ENCODE measurements at regions not wholly inside any gene's neighbourhood (a gene's known extent, or its start where the extent isn't known, plus 50 kb on each side); places are given as distances from the start of the nearest gene placed in this dataset.
"Not testable (repeated sequence)": the region's sequence is repeated elsewhere in the genome, so short reads cannot be mapped to it uniquely, and the experiment has no call there.

DNA sequence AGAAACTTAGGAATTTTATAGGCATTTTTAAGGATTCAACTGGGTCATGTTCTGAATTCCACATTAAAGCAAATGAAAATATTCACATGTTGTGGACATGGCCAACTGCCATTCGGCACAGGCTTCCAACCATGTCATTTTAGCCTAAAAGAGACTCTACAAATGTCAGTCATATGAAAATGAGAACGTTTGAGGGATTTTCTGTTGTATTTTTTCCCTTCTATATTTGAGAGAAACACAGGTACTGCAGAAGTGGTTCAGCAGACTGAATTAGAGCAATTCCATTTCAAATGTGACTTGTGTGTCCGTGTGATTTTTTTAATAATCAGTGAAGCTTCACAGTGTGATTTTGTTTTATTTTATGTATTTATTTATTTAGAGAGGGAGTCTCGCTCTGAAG lies 124.3 kb downstream of the TP53TG3F start:
- DNase-seq = not testable (repeated sequence)

DNA sequence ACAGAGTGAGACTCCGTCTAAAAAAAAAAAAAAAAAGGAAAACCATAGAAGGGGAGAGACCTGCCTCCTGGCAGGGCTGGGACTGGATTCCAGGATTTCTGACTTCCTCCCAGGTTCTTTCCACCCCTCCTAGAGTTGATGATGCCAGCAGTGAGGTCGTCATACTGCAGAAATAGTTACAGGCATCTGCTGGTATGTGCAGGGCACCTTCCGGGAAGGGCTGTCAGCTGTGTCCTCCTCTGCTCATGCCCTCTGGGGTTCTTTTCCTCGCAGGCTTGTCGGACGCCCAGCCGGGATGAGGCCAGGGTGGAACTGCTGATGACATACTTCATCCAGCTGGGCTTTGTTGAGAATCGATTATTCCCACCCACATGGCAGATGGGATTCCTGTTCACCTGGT lies 129.2 kb downstream of the TP53TG3F start:
- not testable (repeated sequence) for DNase-seq

GRCh38 chr16:33593344-33593743 lies 133.9 kb downstream of the TP53TG3F start:
- DNase-seq = not testable (repeated sequence)

DNA sequence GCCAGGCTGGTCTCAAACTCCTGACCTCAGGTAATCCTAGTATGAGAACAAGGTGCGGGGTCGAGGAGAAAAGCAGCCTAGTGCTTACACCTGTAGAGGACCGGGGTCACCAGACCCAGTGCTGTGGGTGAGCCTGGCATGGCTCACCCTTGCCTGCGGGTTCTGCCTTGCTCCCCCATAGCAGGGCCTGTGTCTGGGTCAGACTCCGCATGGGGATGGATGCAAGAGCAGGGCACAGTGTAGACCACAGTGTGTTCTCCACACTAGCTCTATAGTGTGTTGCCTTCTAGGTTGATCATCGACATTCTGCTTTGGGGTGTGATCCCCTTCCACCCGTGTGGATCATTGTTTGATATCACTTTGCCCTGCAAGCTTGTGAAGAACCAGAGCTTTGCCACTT lies 135.7 kb downstream of the TP53TG3F start:
- DNase-seq = not testable (repeated sequence)

DNA sequence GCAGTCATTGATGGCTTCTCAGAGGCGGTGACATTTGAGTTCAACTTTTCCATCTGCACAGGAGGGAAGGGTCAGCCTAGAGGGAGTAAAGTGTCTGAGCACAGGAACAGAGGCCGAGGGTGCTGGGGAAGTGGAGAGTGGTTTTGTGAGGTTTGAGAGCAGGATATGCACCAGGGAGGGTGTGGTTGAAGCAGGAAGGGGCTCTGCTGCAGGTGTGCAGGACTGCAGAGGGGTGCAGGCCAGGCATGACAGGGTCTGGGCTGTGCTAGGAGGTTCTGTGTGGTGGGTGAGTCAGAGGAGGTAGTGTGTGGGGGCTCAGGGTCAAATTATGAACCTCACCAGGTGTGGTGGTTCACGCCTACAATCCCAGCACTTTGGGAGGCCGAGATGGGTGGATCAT lies 141.6 kb downstream of the TP53TG3F start:
- not testable (repeated sequence) for DNase-seq

DNA sequence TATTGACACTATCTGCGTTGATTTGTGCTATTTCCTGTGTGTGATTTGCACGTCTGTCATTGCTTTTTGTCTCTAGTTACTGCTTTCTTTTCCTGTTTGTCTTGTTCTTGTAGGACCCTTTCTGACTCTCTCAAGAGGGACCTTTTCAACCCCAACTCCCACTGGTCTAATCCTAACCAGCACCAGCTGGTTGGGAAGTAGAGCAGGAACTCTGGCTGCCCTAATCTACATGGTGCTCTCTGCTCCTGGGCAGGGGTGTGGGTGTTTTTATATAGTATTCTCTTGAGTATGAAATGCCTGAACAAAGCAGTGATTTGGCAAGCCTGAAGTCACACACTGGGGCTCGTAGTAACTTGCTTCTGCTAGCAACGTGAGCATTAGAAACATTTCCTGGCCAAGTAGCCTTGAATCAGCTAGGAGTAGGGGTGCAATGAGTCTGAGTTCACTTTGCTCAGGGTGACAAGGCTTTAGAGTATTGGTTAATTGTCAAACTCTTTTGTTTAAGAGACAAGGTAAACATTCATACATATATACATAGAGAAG lies 164.2 kb downstream of the TP53TG3F start:
- DNase-seq = not testable (repeated sequence)

GRCh38 chr16:33628895-33629294 lies 169.5 kb downstream of the TP53TG3F start:
- DNase-seq = not testable (repeated sequence)

GRCh38 chr16:33631713-33632112 lies 172.3 kb downstream of the TP53TG3F start:
- not testable (repeated sequence) for DNase-seq

- not testable (repeated sequence) for DNase-seq
Observed at GRCh38 chr16:33634057-33634456, 174.6 kb downstream of the TP53TG3F start.

GRCh38 chr16:33636760-33637159 lies 177.3 kb downstream of the TP53TG3F start:
- not testable (repeated sequence) for DNase-seq

- DNase-seq = not testable (repeated sequence)
Observed at GRCh38 chr16:33643270-33643669, 183.9 kb downstream of the TP53TG3F start.

DNA sequence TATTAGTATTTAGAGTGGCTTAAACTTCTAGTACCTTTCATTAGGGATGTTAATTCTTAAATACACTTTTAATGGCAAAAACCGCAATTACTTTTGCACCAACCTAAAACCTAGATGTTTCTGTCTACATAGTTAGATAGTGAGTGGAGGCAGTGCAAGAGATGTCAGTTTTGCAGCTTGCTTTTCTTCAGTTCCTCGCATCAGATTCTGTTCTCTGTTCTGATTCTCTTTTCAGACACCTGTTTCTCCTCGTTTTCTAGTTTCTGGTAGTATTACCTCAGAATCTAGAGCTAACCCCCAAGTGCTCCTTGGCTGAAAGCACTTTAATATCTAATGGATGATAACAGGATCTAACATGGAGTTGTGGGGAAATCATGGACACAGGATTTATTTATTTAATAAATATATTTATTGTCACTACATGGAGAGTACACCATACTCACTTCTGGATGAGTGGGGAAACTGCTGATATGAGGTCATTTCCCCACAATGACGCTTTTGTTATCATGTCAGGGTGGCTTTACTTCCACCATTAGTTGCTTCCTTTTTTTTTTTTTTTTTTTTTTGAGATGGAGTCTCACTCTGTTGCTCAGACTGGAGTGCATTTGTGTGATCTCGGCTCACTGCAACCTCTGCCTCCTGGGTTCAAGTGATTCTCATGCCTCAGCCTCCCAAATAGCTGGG lies 184.4 kb downstream of the TP53TG3F start:
- DNase-seq = not testable (repeated sequence)

DNA sequence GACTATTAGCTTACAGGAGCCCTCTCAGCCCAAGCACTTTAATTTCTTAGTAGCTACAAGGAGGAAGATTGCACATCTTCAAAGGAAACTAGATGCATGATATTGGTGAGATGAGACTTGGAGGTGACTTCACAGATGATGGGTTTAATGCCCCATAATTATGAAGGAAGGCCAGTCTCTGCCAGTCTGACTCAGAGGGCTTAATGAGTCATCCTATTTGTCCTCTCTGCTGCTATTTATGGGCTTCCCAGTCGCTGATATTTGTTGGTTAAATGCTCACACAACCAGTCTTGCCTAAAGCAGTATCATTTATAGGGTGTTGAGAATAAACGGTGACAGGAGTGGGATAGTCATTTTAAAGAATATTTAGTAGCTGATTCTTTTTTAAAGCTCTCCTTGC lies 187.0 kb downstream of the TP53TG3F start:
- DNase-seq = not testable (repeated sequence)

GRCh38 chr16:33655756-33656155 lies 196.3 kb downstream of the TP53TG3F start:
- not testable (repeated sequence) for DNase-seq

DNA sequence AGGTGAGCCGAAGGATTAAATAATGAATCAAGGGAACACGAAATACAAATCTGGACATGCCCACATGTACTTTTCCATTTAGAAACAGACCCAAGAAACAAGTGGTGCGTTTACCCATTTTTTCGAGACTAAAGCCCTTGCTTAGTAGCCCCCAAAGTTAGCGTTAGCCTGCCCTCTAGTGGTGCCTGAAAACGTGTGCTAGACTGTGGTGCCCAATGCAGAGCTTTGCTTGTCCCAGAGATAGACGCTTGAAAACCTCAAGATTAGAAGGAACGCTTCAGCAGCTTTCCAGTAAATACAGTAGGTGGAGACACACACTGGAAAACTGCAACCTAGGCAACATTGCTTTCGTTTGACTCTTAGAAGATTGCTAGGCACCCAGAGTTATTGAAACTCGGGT lies 197.0 kb downstream of the TP53TG3F start:
- DNase-seq = not testable (repeated sequence)

- DNase-seq = not testable (repeated sequence)
Observed at GRCh38 chr16:33657717-33658116, 198.3 kb downstream of the TP53TG3F start.

- DNase-seq = not testable (repeated sequence)
Observed at GRCh38 chr16:33680791-33681190, 221.4 kb downstream of the TP53TG3F start.

DNA sequence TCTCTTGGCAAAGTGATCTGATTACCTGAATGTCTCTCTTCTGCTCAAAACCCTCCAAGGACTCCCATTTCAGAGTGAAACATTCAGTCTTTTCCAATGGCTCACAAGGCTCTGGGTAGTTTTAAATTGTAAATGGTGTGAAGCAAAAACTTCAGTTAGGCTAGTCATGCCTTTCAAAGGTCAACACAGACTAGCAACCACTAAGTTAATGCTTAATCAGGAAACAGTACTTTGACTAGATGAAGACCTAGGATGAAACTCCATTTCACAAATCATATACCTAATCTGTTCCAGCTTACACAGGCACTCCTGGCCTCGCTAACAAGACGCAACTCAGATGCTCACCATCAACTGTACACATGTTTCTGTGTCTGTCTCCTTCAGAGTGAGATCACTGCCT lies 240.9 kb downstream of the TP53TG3F start:
- not testable (repeated sequence) for DNase-seq

DNA sequence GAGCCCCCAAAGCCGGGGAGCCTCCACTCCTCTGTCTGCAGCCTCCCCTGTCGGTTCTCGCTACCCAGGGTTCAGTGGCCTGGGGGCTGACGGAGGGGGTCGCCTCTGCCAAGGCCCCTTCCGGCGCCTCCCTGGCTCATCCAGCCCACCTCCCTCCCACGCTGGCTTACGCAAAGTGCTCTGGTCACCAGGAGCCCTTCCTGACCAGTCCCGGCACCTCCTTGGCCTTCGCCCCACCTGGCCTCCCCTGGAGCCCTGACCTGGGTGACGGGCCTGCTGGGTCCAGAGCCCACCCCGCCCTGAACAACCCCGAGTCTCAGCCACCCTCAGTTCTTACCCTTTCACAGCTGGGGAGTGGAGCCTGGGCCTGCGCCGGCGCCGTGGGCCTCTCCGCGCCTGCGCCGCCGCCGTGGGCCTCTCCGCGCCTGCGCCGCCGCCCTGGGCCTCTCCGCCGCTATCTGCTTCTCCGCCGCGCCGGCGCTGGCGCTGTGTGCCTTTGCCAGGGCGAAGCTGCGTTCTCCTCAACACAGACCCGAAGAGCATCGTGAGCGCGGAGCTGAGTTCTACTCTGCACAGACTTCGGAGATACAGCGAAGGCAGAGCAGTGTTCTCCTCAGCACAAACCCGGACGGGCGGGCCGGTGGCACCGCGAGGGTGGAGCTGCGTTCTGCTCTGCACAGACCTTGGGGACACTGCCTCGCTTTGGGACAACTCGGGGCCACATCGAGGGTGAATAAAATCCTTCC lies 247.6 kb downstream of the TP53TG3F start:
- not testable (repeated sequence) for DNase-seq

DNA sequence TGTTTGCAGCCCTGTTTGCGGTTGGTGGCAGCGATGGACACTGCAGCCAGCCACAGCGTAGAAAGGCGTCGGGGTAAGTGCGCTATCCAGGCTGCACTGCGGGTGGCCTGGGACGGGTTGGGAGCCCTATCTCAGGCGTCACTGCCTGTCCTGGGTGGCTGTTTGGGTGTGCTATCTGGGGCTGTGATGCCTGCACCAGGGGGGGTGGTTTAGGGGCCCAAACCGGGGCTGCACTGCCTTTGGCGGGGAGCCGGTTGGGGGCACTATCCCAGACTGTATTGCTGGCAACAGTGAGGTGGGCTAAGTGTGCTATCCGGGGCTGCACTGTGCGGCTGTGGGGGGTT lies 248.2 kb downstream of the TP53TG3F start:
- not testable (repeated sequence) for DNase-seq

DNA sequence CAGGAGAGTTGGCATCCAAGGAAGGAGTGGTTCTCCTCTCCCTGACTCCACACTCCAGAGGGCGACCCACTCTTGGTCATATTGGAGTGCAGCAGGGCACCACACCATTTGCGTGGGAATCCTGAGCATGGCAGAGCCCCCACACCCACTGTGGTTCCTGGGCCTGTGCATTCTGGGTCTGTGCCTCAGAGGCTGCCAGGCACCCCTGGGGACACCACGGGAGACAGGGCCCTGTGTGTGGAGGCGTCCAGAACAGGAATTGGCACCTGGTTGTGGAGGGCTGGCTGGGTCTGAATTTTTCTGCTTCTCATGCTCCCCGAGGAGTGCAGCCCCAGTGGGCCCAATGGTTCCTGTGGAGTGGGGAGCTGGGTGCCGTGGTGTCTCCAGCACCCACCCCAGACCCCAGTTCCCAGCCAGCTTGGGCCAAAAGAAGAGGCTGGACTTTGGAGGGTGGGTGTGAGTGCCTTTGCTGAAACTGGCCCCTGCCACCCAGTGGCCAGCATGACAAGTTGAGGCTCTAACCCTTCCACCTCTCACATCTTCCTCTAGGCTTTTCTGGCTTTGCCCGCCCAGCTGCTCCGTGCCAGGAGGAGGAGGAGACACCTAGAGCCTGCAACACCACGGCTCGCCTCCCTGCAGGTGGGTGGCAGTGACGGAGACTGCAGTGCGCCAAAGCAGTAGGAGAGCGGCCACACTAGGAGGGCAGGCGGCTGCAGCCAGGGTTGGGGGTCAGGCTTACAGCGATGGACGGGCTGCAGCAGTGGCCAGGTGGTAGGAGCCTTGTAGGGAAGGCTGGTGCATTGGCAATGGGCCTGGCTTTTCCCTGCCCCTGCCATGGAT lies 250.7 kb downstream of the TP53TG3F start:
- DNase-seq = not testable (repeated sequence)

DNA sequence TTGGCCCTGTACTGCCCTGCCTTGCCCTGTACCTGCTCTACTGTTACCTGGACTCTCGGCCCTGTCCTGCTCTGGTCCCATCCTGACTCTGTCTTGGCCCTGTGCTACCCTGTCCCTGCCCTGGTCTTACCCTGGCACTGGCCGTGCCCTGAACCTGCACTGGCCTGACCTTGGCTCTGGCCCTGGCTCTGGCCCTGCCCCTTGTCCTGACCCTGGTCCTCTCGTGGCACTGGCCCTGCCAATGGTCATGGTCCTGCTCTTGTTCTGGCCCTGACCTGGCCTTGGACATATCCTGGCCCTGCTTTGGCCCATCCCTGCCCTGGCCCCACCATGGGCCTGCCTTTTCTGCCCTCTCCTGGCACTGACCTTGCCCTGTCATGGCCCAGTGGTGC lies 251.3 kb downstream of the TP53TG3F start:
- DNase-seq = not testable (repeated sequence)

GRCh38 chr16:33711616-33712015 lies 252.2 kb downstream of the TP53TG3F start:
- DNase-seq = not testable (repeated sequence)
